WI38 (cell line): ENCODE measurements at regions not wholly inside any gene's neighbourhood (a gene's known extent, or its start where the extent isn't known, plus 50 kb on each side); places are given as distances from the start of the nearest gene placed in this dataset.
A peak's percentile ranks its signal among the peaks of the same experiment; 100 is the strongest.

Experiments
- H3K4me3 ChIP-seq: 2 replicates; pipeline ENCODE4 v1.5.1; 2011; ENCODE audit warnings: low read depth, mild to moderate bottlenecking, control low read depth, low read length
- TF ChIP-seq, protein P1 (sequence below): IDR thresholded peaks from 2 replicates; pipeline ENCODE4 v1.5.1; 2012; ENCODE audit warnings: low read depth, mild to moderate bottlenecking, control low read depth, low read length

DNA sequence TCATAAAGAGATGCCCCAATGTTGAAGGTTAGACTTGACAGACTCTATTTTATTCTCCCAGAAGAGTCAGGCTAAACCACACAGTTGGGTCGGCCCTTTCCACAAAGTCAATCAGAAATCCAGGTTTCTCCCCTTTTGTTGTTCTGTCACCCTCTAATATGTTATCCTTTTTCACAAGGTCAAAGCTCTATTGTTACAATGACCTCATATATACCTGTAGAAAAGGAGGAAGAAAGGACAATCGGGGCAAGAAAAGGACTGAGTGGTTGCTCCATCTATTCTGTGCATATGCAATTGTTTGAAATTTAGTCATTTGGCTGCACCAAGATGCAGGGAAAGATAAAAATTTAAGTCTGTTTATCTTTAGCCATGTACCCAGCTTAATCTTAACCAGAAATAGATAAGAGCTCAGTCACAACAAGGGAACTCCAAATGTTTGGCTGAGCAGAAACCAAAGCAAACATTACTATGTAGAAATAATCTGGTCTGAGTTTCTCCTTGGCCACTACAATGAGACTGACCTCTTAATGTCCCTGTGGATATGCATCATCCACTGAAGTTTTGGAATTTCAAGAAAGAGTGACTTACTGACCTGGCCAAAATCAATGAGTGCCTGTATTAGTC is 503.7 kb downstream of the GALC start:
- TF ChIP-seq, protein P1, sequence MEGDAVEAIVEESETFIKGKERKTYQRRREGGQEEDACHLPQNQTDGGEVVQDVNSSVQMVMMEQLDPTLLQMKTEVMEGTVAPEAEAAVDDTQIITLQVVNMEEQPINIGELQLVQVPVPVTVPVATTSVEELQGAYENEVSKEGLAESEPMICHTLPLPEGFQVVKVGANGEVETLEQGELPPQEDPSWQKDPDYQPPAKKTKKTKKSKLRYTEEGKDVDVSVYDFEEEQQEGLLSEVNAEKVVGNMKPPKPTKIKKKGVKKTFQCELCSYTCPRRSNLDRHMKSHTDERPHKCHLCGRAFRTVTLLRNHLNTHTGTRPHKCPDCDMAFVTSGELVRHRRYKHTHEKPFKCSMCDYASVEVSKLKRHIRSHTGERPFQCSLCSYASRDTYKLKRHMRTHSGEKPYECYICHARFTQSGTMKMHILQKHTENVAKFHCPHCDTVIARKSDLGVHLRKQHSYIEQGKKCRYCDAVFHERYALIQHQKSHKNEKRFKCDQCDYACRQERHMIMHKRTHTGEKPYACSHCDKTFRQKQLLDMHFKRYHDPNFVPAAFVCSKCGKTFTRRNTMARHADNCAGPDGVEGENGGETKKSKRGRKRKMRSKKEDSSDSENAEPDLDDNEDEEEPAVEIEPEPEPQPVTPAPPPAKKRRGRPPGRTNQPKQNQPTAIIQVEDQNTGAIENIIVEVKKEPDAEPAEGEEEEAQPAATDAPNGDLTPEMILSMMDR = no peak
- no peak overlapping the region for H3K4me3 ChIP-seq

DNA sequence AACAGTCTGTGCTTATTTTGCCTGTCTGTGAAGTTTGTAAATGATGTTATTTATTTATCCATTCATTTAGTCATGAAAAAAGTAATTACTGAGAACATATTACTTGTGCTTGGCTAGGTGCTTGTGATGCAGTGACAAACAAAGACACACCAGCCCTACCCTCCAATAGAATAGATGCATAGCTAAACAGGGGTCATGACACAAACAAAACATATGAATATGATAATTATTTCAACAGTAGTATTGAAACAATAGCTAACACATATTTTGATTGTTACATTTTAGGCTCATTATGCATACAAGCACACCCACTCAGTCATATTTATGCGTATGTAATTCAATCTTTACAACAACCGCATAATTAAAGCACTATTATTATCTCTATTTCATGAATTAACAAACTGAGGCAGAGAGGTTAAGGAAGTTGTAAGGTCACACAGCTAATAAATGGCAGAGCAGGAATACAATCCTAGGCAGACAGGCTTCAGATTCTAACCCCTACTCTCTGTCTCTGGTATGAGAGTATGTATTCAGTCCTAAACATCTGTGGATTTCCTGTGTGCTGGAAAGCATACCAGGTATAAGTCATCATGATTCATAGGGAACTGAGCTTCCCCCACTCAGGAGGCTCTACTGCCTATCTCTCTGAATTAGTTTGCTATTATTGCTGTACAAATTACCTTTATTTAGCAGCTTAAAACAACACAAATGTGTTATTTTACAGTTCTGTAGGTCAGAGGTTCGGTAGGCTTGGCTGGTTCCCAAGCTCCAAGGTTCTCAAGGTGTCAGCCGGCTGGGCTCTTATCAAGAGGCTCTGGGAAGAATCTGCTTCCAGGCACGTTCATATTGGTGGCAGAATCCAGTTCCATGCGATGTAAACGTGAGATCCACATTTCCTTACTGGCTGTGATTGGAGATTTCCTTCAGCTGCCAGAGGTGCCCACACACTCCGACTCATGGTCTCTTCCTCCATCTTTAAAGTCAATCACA is 509.4 kb downstream of the GALC start:
- no peak overlapping the region for H3K4me3 ChIP-seq
- TF ChIP-seq, protein P1 = no peak

DNA sequence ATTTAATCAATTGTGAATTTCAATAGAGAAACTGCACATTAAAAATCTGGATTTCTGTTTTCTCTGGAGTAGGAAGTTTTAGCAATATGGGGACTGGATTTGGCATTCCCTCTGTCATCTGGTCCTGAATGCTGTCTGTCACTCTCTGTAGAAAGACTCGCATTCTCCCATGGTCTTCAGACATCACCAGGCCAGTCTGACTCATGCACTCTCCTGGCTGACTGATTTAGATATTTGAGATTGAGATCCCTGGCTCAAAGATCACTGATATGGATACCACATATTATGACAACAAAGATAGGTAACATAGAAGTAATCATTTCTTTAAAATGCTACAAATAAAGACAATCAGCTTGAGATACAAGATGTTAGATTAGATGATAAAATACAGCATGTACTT is 524.5 kb downstream of the GALC start:
- H3K4me3 ChIP-seq = no peak overlapping the region
- TF ChIP-seq, protein P1 = no peak

DNA sequence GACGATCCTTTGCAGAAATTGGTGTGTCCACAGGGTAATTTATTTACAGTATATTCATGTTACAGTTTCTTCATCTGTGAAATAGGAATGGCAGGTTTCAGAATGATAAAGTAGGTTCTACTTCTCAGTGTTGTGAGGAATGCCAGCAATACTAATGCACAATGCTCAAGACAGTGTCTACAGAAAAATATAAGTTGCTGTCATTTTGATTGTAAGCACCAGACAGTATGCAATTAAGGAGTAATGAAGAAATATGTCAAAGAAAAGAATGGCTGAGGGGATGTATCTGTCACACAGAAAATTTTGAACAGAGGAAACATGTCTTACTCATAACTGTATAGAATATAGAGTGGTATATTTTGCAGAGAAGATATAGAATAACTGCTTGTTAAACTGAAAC is 525.4 kb downstream of the GALC start:
- no peak overlapping the region for H3K4me3 ChIP-seq
- TF ChIP-seq, protein P1 = no peak

DNA sequence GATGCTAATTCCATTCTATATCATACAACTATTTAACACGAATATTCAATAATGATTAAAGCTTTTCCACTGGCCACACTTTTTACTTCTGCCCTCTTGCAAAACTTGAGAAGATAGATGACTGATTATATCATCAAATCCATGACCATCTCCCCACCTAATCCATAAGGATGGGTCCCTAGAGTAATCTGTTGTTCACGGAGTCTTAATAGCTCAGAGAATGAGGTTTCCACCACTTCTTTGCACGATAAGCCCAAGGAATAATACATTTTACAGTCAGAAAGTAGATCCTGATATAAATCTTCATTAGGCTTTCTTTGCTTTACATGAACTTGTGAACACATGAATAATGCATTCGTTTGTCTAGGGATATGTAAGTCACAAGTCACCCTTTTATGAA is 527.2 kb downstream of the GALC start:
- TF ChIP-seq, protein P1 = no peak
- H3K4me3 ChIP-seq = no peak overlapping the region

DNA sequence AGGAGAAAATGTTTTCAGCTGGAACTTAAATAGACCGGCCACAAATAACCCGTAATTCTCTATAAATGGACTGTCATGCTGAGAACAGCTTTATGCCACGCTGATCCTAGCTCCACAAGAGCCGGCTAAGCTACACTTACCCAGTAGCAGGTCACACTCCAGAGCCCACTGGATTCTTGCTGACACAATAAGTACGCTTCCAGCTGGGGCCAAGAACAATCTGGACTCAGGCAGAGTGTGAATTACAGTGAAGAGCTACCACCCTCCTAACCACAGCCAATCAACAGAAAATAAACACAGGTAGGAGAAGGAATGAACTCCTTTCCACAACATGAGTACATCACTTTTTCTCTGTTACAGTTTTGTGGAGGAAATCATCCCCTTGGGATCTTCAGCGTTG is 531.3 kb downstream of the GALC start:
- H3K4me3 ChIP-seq = no peak overlapping the region
- TF ChIP-seq, protein P1 = no peak

DNA sequence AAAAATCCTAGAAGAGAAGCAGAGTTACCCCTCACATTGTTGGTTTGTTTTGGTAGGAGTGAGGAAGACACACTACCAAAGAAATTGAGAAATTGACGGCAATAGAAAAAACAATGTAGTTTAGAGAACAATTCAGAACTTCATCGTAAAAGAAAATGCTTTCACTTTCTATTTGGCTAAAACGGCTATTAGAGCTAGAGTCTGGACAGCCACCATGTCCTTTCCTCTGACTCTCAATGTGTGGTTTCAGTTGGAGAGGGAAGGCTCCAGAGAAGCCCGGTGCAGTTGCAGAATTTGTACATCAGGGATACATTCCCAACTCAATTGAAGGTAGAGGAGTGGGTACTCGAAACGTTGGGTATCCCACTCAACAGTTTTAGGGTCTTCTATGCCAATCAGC is 535.3 kb downstream of the GALC start:
- peak overlapping the region; percentile 19 for H3K4me3 ChIP-seq
- TF ChIP-seq, protein P1 = no peak
